ENCODE measurements at regions not wholly inside any gene's neighbourhood (a gene's known extent, or its start where the extent isn't known, plus 50 kb on each side); places are given as distances from the start of the nearest gene placed in this dataset.

DNA sequence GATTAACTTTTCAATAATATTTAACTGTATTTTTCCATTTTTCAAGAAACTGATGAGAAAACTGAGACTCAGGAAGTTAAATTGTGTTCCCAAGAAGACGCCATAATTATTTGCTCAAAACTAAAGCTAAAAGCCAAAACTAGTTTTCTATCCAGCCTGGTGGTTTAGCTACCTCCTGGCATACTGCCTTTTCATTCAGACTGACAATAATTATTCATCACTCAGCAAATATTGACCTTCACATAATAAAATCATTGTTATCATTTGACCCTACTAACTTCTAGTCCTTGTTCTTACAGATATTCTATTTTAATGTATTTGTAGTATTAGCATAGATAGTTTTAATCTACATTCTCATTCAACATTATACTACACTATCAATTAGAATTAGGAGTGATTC is 210.6 kb upstream of the GADL1 start:
- peaks cover 14% of the 10 kb centered on the region for H3K9me3 Mint-ChIP-seq (ENCODE audit: unreplicated experiment)
- no TSS peak for BruUV-seq (replicated peaks)
- H3K36me3 Mint-ChIP-seq (ENCODE audit: insufficient read depth, unreplicated experiment): no peaks in the 10 kb centered on the region
- H3K27ac Mint-ChIP-seq (ENCODE audit: unreplicated experiment): no peak overlapping the region
- H3K4me1 Mint-ChIP-seq (ENCODE audit: low read depth, unreplicated experiment): no peaks in the 10 kb centered on the region
- TF ChIP-seq, protein P1, sequence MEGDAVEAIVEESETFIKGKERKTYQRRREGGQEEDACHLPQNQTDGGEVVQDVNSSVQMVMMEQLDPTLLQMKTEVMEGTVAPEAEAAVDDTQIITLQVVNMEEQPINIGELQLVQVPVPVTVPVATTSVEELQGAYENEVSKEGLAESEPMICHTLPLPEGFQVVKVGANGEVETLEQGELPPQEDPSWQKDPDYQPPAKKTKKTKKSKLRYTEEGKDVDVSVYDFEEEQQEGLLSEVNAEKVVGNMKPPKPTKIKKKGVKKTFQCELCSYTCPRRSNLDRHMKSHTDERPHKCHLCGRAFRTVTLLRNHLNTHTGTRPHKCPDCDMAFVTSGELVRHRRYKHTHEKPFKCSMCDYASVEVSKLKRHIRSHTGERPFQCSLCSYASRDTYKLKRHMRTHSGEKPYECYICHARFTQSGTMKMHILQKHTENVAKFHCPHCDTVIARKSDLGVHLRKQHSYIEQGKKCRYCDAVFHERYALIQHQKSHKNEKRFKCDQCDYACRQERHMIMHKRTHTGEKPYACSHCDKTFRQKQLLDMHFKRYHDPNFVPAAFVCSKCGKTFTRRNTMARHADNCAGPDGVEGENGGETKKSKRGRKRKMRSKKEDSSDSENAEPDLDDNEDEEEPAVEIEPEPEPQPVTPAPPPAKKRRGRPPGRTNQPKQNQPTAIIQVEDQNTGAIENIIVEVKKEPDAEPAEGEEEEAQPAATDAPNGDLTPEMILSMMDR (IDR thresholded peaks at IDR 0.05; ENCODE audit: insufficient read depth in 1 of 2, low read depth in 1 of 2, low read length in 1 of 2, severe bottlenecking in 1 of 2, unreplicated experiment in 1 of 2): no peak
- no peaks in the 10 kb centered on the region for H3K27me3 Mint-ChIP-seq (ENCODE audit: insufficient read depth, unreplicated experiment)
- Histone ChIP-seq H3K36me3 (ENCODE audit: control insufficient read depth, insufficient read depth, low read length) (no peaks in the 10 kb centered on the region), H3K4me1 (no peaks in the 10 kb centered on the region), H3K9me3 (peaks cover 2% of the 10 kb centered on the region; the same call in 1 of the 2 replicates), H3K27me3 (replicated peaks; ENCODE audit: control insufficient read depth, insufficient read depth, low read length) (no peaks in the 10 kb centered on the region), H3K4me3 (ENCODE audit: low read depth, low read length) (no peak overlapping the region)
- ChIA-PET POLR2A (no interaction called here), CTCF (no interaction called here)
- H3K4me3 Mint-ChIP-seq (ENCODE audit: unreplicated experiment): no peak overlapping the region
- DNase-seq: no peak
- intact Hi-C loops (cut with micrococcal nuclease; ENCODE audit: unreplicated experiment): no loop called here

DNA sequence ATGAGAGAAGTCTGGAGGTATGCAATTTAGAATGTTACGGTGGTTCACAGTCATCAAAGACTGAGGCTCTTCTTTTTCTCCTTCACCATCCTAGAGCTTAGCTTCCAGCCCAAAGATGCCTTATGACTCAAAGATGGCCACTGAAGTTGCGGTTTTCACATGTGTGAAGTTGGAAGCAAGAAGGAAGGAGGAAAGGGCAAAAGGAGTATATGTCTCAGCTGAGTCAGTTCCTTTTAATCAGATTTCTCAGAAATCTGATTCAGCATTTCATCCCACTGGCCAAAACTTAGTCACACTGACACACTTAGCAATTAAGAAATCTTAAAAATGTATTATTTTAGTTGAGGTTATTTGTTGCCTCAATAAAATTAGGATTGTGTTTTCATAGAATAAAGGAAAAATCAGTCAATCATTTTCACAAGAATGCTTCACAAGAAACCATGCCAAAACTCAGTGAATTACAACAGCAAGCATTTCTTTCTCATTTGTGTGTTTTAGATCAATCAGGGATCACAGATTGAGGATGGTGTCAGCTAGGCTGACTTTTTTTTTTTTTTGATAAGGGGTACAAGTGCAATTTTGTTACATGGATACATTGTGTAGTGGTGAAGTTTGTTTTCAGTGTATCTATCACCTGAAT is 211.1 kb upstream of the GADL1 start:
- H3K9me3 Mint-ChIP-seq (ENCODE audit: unreplicated experiment): peaks cover 14% of the 10 kb centered on the region
- no peaks in the 10 kb centered on the region for H3K4me1 Mint-ChIP-seq (ENCODE audit: low read depth, unreplicated experiment)
- no peak overlapping the region for H3K27ac Mint-ChIP-seq (ENCODE audit: unreplicated experiment)
- no peaks in the 10 kb centered on the region for H3K27me3 Mint-ChIP-seq (ENCODE audit: insufficient read depth, unreplicated experiment)
- no peak overlapping the region for H3K4me3 Mint-ChIP-seq (ENCODE audit: unreplicated experiment)
- H3K36me3 ChIP-seq (ENCODE audit: control insufficient read depth, insufficient read depth, low read length): no peaks in the 10 kb centered on the region
- intact Hi-C loops (cut with micrococcal nuclease; ENCODE audit: unreplicated experiment): no loop called here
- BruUV-seq (replicated peaks): no TSS peak
- H3K4me3 ChIP-seq (ENCODE audit: low read depth, low read length): no peak overlapping the region
- H3K27me3 ChIP-seq (replicated peaks; ENCODE audit: control insufficient read depth, insufficient read depth, low read length): no peaks in the 10 kb centered on the region
- TF ChIP-seq, protein P1 (IDR thresholded peaks at IDR 0.05; ENCODE audit: insufficient read depth in 1 of 2, low read depth in 1 of 2, low read length in 1 of 2, severe bottlenecking in 1 of 2, unreplicated experiment in 1 of 2): no peak
- no peaks in the 10 kb centered on the region for H3K36me3 Mint-ChIP-seq (ENCODE audit: insufficient read depth, unreplicated experiment)
- H3K9me3 ChIP-seq: peaks cover 2% of the 10 kb centered on the region; the same call in 1 of the 2 replicates
- H3K4me1 ChIP-seq: no peaks in the 10 kb centered on the region
- POLR2A ChIA-PET: no interaction called here
- DNase-seq: no peak
- CTCF ChIA-PET: no interaction called here

DNA sequence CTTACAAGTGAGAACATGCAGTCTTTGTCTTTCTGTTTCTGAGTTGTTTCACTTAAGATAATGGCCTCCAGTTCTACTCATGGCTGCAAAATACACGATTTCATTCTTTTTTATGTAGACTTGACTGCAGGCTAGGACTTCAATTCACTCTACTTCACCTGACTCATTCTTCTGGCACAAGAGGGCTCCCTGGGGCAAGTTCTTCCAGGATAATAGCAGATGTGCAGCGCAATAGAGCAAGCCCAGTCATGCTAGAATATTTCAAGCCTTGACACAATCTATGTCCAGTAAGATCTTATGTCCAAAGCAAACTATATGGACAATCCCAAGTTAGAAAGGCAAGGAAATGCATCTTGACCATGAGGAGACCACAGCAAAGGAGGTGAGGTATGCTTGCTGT is 211.7 kb upstream of the GADL1 start:
- intact Hi-C loops (cut with micrococcal nuclease; ENCODE audit: unreplicated experiment): no loop called here
- H3K27me3 Mint-ChIP-seq (ENCODE audit: insufficient read depth, unreplicated experiment): no peaks in the 10 kb centered on the region
- BruUV-seq (replicated peaks): no TSS peak
- H3K4me1 ChIP-seq: no peaks in the 10 kb centered on the region
- no peaks in the 10 kb centered on the region for H3K4me1 Mint-ChIP-seq (ENCODE audit: low read depth, unreplicated experiment)
- POLR2A ChIA-PET: no interaction called here
- H3K9me3 ChIP-seq: peaks cover 2% of the 10 kb centered on the region; the same call in 1 of the 2 replicates
- H3K36me3 Mint-ChIP-seq (ENCODE audit: insufficient read depth, unreplicated experiment): no peaks in the 10 kb centered on the region
- CTCF ChIA-PET: no interaction called here
- DNase-seq: no peak
- H3K4me3 ChIP-seq (ENCODE audit: low read depth, low read length): no peak overlapping the region
- H3K4me3 Mint-ChIP-seq (ENCODE audit: unreplicated experiment): no peak overlapping the region
- H3K27ac Mint-ChIP-seq (ENCODE audit: unreplicated experiment): no peak overlapping the region
- no peaks in the 10 kb centered on the region for H3K27me3 ChIP-seq (replicated peaks; ENCODE audit: control insufficient read depth, insufficient read depth, low read length)
- H3K9me3 Mint-ChIP-seq (ENCODE audit: unreplicated experiment): peaks cover 12% of the 10 kb centered on the region
- TF ChIP-seq, protein P1 (IDR thresholded peaks at IDR 0.05; ENCODE audit: insufficient read depth in 1 of 2, low read depth in 1 of 2, low read length in 1 of 2, severe bottlenecking in 1 of 2, unreplicated experiment in 1 of 2): no peak
- H3K36me3 ChIP-seq (ENCODE audit: control insufficient read depth, insufficient read depth, low read length): no peaks in the 10 kb centered on the region
